GM21515 (cell line): ENCODE measurements at regions not wholly inside any gene's neighbourhood (a gene's known extent, or its start where the extent isn't known, plus 50 kb on each side); places are given as distances from the start of the nearest gene placed in this dataset.

Experiments
- ATAC-seq: cut with Tn5 transposase; IDR thresholded peaks from one replicate; pipeline ENCODE4 v1.9.1; 2021; ENCODE audit not compliant: unreplicated experiment

DNA sequence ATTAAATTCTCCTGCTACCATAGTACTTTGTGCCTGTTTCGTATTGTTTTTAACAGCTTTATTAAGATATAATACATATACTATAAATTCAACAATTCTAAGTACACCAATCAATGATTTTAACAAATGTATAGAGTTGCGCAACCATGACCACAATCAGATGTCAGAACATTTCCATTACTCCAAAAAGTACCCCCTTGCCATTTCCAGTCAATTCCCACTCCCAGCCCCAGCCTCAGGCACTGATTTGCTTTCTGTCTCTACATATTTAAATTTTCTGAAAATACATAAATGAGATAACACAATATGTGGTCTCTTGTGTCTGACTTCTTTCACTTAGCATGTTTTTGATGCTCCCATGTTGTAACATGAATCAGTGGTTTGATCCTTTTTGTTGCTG, 193.9 kb downstream of the FIGN start:
- no peak for ATAC-seq

DNA sequence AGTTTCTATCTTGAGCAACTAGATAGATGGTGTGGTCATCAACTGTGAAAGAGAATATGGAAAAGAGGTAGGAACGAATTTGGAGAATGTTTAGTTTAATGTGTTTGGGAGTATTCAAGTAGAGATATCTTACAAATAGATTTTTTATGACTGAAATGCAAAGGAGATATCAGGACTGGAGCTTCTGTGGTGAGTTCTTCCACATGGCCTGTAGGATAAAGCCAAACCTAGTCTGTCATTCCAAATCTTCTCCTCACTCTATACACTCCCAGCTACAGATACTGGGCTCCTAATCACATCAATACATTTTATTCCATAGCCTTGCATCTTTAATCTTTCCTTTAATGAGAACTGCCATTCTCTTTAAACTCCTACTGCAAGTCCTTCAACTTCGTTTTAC, 194.3 kb downstream of the FIGN start:
- ATAC-seq, result no peak

DNA sequence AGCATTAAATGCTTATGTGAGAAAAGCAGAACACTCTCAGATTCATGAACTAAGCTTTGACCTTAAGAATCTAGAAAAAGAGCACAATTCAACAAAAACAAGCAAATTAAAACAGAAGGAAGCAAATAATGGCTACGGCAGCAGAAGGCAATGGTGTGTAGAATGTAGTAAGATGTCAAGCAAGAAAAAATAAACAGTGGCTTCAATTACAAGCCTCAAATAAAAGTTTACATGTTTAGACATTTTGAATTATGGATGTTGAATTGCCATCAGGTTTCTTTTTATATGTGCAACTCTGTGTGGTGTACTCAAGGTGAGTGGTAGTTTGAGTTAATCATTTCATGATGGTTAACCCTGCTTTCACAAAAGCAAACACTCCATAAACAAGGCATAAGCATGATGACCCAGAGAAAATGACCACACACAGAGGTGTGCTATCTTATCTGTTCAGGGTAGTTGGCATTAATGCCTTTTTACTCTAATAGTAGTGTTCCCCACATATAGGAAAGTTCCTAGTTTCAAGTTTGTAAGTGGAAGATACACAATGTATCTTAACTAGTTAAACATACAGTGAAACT, 207.1 kb downstream of the FIGN start:
- ATAC-seq, result no peak

DNA sequence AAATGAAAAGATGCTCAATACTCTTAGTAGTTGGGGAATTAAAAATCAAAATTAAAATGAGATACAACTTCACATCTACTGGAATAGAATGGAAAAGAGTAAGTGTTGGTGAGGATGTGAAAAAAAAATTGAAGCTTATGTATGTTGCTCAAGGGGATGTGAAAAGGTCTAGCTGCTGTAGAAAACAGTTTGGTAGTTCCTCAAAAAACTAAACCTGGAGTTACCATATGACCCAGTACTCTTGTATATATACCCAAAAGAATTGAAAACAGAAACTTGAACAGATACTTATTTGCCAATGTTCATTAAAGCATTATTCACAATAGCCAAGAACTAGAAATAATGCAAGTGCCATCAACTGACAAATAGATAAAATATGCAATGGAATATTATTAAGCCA, 208.4 kb downstream of the FIGN start:
- no peak for ATAC-seq

DNA sequence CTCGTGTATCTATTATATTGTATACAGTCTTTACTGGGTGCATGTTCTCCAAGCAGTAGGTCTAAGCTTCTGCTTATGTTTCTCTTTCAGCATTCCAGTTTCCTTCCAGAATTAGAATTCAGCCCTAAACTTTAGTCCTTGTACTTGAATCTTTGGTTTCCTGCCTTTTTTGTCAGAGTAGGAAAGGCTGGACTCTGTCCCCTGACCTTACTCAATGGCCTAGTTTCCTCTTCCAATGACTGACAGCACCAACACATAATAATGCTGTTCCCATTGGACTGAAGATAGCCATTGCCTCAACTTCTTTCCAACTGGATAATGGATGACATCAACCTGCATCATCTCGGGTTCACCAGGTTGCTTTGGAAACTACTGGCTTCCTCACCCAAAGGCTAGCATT, 217.0 kb downstream of the FIGN start:
- no peak for ATAC-seq

DNA sequence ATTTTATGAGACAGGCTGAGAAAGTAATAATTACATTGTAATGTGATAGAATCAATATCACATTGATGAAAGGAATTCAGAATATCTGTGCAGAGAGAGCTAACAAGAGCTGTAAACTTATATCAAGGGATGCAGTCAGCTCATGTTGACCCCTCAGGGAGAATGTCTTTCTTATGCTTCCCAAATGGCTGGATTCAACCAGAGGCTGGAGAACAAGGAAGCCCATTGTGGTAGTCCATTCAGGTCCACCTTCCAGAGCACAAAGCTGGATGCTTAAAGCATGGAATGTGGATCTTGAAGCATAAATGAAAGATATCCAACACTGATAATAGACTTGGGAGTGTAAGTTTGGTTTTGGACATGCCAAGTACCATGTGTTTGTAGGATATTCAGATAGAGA, 220.0 kb downstream of the FIGN start:
- ATAC-seq, result no peak

DNA sequence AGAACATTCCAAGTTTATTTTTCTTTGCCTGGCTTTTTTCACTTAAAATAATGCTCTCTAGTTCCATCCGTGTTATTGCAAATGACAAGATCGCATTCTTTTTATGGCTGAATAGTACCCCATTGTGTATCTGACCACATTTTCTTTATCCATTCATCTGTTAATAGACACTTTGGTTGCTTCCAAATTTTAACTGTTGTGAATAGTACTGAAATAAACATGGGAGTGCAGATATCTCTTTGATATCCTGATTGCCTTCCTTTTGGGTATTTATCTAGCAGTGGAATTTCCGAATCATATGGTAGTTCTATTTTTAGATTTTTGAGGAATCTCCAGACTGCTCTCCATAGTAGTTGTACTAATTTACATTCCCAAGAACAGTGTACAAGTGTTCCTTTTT, 230.5 kb downstream of the FIGN start:
- ATAC-seq, result no peak

DNA sequence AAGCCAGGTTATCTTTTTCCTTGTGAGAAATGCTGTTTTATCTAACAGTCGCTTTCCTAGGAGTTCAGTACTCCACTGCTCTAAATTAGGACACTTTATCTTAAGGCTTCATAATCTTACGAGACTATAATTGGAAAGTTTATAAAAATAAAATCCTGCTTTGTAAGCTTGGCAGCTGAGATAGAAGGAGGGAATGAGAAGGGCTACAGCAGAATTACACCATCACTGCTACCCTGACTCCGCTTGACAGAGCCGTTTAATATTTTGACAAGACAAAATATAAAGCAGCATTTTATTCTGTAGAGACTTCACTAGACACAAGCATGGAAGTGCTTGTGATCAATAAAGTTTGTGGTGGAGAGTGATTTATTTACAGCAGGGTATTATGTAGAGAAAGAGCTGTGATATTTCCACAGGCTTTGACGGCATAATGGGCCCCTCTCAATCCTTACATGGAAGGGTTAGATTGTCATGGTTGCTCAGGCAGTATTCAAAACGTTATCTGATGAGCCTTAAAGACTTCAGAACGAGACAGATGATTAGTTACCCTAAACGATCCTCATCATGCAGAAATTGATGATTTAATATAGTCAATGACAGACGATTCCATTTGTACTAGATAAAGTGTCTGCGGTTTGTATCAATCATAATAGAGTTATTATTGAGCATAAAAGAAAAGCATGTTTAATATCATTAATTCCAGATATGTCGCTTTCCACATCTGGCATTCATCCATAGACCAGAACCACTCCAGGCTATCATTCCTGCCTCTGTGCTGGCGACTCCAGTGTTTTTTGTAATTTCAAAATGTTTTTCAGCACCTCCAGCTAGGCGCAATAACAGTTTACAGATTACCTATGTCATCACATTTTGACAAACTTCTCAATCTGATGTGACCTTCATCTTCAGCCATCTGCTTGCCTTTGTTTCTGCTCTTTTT, 242.2 kb downstream of the FIGN start:
- ATAC-seq, result no peak

DNA sequence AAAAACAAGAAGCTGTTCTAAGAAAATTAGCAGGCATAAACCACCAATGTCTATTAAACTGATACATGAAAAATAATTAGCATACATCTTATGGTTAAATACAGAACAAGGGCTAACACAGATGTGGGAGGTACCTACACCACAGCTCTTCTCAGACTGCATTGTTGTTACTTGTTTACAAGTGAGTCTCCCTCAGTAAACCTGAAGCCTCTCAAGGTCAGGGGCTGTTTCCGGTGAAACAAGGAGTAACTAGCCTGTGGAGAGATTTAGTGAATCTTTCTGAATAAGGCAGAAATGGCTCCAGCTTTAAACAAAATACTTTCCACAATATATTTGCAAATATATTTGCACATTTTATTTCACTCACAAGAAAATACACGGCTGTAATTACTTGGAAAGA, 244.0 kb downstream of the FIGN start:
- ATAC-seq, result no peak

DNA sequence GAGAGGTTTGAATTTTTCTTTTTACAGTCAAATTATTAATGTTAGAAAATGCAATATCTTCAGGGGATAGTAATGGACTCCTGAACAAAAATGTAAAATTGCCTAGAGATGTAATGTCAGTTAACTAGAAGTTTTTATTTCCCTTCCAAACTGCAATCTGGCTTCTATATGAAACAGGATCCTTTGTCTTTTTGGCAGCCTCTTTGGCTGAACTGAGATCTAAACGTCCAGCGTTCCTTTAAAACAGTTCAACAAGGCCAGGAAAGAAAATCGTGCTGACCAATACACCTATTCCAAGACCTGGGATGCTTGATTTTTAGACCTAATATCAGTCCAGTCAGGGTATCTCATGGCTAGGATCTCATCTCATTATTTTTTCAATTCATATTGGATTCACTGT, 245.5 kb downstream of the FIGN start:
- ATAC-seq, result no peak

DNA sequence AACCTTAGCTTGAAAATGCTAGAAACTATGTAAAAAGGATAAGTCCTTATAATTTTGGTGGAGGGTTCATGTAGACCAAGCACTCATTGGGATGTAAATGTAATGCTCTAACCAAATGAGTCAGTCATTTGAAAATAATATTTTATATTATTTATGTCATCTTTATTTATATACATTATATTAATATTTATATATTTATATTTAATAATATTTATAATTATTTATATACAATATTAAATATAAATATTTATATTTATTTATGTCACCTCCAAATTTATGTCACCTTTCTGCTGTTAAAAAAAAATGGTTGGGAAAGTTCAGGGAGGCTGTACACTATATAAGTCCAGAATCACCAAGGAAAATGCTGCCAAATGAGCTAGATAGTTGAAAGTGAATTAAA, 254.3 kb downstream of the FIGN start:
- ATAC-seq, result no peak

DNA sequence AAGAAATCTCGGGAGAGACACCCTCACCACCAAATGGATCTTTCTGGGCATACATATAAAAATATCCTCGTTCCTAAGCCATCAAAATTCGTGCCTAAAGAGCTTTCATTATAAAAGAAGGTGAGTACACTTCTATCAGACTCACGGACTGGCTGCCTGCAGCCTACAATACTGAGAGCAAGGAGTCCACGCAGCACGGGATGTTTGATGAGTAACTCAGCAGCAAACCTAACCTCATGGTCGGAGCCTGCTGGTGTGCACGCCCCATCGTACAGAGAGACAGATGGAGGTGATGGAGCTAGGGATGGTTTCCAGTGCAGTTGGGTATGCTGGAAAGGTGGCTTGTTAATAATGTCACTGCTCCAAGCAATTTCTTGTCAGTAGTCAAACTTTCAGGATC, 256.2 kb downstream of the FIGN start:
- ATAC-seq, result no peak

DNA sequence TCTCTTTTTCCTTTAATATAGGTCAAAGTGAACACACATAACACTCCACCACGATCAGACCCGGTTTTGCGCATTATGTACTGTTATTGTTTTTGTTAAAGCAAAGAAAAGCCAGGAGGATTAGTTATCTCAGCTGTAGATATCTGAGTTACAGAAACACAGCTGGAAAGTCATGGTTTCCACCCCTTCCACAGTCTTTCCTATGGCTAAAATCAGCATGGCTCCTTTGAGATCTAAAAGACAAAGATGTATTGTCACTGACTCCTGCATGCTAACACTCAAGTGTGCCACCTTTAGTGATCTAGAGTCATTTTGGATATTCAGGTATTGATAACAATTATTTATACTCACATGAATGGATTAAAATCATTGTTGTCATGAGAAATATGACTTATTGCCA, 260.0 kb downstream of the FIGN start:
- no peak for ATAC-seq

DNA sequence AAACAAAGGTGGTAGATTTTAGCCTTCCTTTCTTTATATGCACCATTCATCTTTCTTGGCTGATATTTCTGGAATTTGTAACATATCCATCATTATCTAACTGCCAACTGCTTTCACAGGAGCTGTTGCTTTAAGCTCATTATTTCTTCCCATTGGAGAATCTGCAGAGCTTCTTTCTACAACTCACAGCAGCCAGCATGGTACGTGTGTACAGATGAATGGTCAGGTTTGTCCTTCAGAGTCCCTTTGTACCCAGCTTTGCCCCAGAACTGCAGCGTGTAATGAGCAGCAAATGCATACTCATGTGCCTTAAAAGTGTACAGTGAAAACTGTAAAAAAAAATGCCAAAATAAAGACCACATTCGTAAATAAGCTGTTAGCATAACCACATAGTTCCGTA, 260.9 kb downstream of the FIGN start:
- ATAC-seq, result no peak

DNA sequence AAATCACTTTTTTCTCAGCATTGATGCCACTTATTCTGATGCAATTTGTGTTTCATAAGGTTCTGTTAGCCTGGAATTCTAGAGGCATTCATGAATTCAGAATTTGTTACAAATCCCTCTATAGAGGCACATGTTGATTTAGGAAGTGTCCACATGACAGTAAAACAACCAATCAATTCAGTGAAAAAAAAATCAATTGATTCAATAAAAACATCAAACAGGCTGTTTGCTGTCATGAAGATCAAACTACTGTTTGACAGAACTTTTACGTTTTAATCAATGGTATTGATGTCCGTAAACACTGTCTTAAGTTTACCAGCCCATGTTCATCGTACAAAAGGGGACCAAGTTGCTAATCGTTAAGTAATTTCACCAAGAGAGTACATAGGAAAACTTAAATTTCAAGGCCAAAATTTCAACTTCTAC, 261.5 kb downstream of the FIGN start:
- no peak for ATAC-seq

DNA sequence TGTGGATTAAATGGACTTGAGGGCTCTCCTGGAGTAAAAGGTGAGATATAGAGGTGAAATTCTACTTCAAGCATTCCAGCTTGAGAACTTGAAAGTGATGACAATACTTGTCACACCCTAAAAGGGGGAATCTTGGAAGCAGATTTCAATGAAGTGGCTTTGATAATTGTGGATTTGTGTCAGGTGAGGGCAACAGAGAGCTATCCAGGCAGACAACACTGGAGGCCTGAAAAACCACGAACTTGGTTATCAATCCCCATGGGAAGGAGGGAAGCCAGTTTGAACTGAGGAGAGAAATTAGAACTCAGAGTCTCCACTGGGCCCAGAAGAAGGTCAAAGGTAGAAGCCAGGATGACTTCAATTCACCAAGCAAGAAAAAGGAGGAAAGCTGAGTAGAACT, 263.9 kb downstream of the FIGN start:
- ATAC-seq, result no peak

DNA sequence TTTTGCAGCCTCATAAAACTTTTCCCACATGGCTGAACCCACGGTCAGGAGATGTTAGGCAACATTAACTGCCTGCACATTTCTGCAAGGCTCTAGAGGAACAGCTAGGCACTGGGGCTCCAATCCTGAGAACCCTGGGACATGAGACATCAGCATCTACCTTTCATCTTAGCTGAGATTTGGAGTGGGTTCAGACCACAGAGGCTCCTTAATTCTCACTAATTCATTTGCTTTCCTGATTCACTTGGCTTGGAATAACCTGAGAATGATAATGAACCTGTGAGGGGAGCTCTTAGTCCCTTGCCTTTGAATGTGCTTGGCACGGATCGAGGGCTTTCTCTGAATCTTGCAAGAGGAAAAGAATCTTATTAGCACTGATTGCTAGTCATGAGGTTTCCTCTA, 266.2 kb downstream of the FIGN start:
- no peak for ATAC-seq

DNA sequence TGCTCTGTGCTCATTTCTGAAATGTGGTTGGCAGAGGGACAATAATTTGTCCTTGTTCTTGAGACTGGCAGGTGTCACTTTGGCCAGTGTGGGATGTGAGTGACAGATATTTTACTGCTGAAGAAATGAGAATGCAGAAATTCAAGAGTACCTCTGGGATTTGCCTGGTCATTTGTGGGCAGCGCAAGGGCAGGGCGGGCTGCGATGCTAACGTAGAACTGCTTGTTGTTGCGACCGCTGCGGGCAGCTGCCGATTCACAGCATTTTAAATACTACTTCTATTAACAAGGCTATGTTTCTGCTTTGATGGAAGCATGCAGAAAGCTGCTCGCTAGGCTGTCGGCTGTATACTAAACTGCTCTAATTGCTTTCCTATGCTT, 268.6 kb downstream of the FIGN start:
- ATAC-seq, result no peak

DNA sequence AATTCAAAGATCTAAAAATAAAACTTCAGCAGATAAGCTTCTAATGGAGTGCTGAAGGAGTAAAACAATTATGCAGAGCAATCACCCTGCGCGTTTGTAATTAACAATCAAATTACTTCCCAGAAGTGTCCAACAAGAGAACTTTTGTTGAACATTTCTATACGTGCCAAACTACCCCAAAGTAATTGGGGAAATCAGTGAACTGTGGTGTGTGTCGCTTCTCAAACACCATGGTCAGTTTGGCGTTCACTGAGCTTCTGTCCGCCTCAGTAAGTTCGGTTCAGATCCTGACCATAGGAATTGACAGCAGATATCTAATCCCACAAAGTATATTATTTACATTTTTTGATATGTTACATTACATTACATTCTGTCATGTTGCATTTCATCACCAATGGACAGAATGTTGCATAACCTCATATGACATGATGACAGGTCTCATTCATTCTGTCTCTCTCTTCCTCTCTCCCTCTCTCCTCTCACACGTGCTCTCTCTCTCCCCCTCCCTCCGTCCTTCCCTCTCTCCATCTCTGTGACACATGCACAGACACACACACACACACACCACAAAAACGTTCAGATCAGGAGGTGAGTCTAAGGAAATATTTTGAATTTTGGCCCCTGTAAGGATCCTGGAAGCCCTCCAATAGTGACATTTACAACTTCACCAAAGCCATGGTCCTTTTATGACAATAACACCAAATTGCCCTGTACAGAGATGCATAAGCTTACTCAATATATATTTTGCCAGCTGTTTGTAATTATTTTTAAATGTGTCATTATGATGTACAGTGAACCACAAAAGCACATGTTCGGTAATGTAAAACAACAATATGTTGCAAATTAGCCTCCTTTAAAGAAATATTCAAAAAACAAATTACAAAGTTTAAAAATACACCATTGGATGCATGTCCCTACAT, 269.2 kb downstream of the FIGN start:
- no peak for ATAC-seq

DNA sequence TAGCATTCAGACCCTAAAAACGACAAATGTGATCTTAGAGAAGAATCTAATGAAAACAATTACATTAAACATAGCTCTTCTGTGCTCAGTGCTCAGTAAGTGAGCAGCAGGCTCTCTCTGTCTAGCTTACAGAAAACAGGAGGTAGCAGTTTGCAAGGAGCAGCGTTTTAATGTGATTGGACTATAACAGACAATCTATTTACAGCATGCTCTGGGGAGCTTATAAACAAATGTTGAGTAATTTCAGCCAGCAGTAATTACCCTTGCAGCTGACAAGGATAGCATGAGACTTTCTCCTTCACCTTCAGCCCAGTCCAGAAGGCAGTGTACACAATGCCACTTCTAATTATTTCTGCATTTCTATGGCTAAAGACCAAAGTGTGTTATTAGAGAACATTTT, 270.4 kb downstream of the FIGN start:
- no peak for ATAC-seq

DNA sequence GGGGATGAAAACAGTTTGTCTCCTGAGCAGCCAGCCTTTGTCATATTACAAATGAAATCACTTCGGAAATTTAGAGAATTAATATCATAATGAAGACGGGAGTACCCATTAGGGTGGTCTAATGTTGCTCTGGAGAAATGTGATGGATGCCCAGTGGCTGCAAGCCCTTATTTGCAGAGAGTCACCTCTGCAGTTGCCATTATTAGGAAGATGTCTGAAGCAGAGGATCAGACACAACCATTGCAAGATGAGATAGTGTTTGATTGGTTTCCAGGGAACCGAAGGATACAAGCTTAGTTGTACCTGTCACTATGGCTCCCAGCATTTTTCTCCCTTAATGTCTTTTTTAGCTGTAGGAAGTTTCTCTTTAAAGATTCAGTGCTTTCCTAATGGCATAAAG, 272.4 kb downstream of the FIGN start:
- no peak for ATAC-seq

DNA sequence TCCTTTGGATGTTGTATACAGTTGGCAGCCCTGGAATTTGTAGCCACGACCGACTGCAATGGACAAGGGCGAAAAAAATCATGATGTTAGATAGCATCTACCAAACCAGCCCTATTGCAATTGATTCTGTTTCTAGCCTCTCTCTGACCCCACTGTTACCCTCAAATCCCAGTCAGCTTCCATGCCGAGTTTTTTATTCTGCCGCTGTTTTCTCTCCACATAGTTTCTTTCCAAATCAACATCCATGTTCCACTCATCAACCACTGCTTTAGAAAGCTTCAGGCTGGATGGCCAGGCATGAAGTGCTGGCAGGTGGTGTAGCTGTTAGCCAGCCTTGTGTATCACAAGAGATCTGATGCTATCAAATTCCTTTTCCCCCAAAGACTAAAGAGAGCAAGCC, 272.8 kb downstream of the FIGN start:
- ATAC-seq, result no peak
